MM.1S (cell line): ENCODE measurements at regions not wholly inside any gene's neighbourhood (a gene's known extent, or its start where the extent isn't known, plus 50 kb on each side); places are given as distances from the start of the nearest gene placed in this dataset.

Experiments
- EZH2 ChIP-seq: fragments of 300-600 bp; sonication (generic); optimal IDR thresholded peaks from 2 replicates; pipeline ENCODE3; 2017; ENCODE audit warnings: low read depth, mild to moderate bottlenecking, antibody characterized with exemption, low read length, mixed read lengths
- EZH2phosphoT487 ChIP-seq: fragments of 300-600 bp; sonication (generic); IDR thresholded peaks from 2 replicates; pipeline ENCODE4 v1.6.1; 2018; ENCODE audit warnings: antibody characterized with exemption, low read length
- TF ChIP-seq, protein P1 (sequence below): fragments of 300-600 bp; sonication (generic); IDR thresholded peaks from 2 replicates; pipeline ENCODE4 v1.5.1; 2016; ENCODE audit warnings: antibody characterized with exemption, low read length, mixed read lengths

DNA sequence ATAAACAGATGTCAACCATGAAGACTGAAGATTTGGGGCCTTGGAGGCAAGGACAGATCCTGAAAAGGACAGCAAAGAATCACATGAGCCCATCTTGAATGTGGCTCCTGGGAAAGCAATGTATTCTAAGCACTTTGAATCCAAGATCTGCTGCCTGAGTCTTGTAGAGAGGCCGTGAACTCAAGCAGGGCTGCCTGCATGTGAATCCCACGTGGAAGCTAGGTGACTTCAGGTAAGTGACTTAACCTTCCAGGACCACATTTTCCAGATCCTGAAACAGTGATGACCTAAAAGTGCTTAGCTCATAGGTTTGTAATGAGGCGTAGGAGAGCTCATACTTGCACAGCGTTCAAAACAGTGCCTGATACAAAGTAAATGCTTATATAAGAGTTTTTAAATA is 373.0 kb upstream of the SALL1 start:
- TF ChIP-seq, protein P1, sequence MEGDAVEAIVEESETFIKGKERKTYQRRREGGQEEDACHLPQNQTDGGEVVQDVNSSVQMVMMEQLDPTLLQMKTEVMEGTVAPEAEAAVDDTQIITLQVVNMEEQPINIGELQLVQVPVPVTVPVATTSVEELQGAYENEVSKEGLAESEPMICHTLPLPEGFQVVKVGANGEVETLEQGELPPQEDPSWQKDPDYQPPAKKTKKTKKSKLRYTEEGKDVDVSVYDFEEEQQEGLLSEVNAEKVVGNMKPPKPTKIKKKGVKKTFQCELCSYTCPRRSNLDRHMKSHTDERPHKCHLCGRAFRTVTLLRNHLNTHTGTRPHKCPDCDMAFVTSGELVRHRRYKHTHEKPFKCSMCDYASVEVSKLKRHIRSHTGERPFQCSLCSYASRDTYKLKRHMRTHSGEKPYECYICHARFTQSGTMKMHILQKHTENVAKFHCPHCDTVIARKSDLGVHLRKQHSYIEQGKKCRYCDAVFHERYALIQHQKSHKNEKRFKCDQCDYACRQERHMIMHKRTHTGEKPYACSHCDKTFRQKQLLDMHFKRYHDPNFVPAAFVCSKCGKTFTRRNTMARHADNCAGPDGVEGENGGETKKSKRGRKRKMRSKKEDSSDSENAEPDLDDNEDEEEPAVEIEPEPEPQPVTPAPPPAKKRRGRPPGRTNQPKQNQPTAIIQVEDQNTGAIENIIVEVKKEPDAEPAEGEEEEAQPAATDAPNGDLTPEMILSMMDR = no peak
- no peak for TF ChIP-seq EZH2phosphoT487
- no peak for TF ChIP-seq EZH2
